ENCODE measurements at regions not wholly inside any gene's neighbourhood (a gene's known extent, or its start where the extent isn't known, plus 50 kb on each side); places are given as distances from the start of the nearest gene placed in this dataset.

- H3K4me3 ChIP-seq (ENCODE audit: low read depth, low read length): no peak overlapping the region
- no peaks in the 10 kb centered on the region for H3K4me1 ChIP-seq
- TF ChIP-seq CTCF (IDR thresholded peaks at IDR 0.05; ENCODE audit: low read depth, low read length): no peak
- H3K27me3 ChIP-seq: no peaks in the 10 kb centered on the region
- no peaks in the 10 kb centered on the region for H3K36me3 ChIP-seq
- no peak for DNase-seq
- no peaks in the 10 kb centered on the region for H3K9me3 ChIP-seq
Measured at GRCh38 chr1:17929224-17929623, 174.1 kb downstream of the ACTL8 start.

GRCh38 chr1:17930635-17931034, 175.5 kb downstream of the ACTL8 start:
- Histone ChIP-seq H3K27me3 (no peaks in the 10 kb centered on the region), H3K4me3 (ENCODE audit: low read depth, low read length) (no peak overlapping the region), H3K36me3 (no peaks in the 10 kb centered on the region), H3K9me3 (no peaks in the 10 kb centered on the region), H3K4me1 (no peaks in the 10 kb centered on the region)
- no peak for DNase-seq
- TF ChIP-seq CTCF (IDR thresholded peaks at IDR 0.05; ENCODE audit: low read depth, low read length): no peak

GRCh38 chr1:17932164-17932563, 175.4 kb upstream of the IGSF21 start:
- Histone ChIP-seq H3K4me3 (ENCODE audit: low read depth, low read length) (no peak overlapping the region), H3K9me3 (no peaks in the 10 kb centered on the region), H3K36me3 (no peaks in the 10 kb centered on the region), H3K27me3 (no peaks in the 10 kb centered on the region), H3K4me1 (no peaks in the 10 kb centered on the region)
- no peak for DNase-seq
- TF ChIP-seq CTCF (IDR thresholded peaks at IDR 0.05; ENCODE audit: low read depth, low read length): no peak

GRCh38 chr1:17933501-17933900, 174.1 kb upstream of the IGSF21 start:
- H3K4me1 ChIP-seq: no peaks in the 10 kb centered on the region
- no peak for TF ChIP-seq CTCF (IDR thresholded peaks at IDR 0.05; ENCODE audit: low read depth, low read length)
- no peaks in the 10 kb centered on the region for H3K9me3 ChIP-seq
- no peaks in the 10 kb centered on the region for H3K36me3 ChIP-seq
- H3K27me3 ChIP-seq: no peaks in the 10 kb centered on the region
- no peak for DNase-seq
- H3K4me3 ChIP-seq (ENCODE audit: low read depth, low read length): no peak overlapping the region

GRCh38 chr1:17933971-17934370, 173.6 kb upstream of the IGSF21 start:
- DNase-seq: peak; percentile 63
- Histone ChIP-seq H3K36me3 (no peaks in the 10 kb centered on the region), H3K9me3 (no peaks in the 10 kb centered on the region), H3K27me3 (no peaks in the 10 kb centered on the region), H3K4me1 (no peaks in the 10 kb centered on the region), H3K4me3 (ENCODE audit: low read depth, low read length) (no peak overlapping the region)
- no peak for TF ChIP-seq CTCF (IDR thresholded peaks at IDR 0.05; ENCODE audit: low read depth, low read length)

GRCh38 chr1:17935230-17935629, 172.4 kb upstream of the IGSF21 start:
- TF ChIP-seq CTCF (IDR thresholded peaks at IDR 0.05; ENCODE audit: low read depth, low read length): no peak
- no peak overlapping the region for H3K4me3 ChIP-seq (ENCODE audit: low read depth, low read length)

More at GRCh38 chr1:17935230-17935629, 172.4 kb upstream of the IGSF21 start:
- DNase-seq: no peak
- no peaks in the 10 kb centered on the region for H3K9me3 ChIP-seq
- no peaks in the 10 kb centered on the region for H3K27me3 ChIP-seq
- H3K36me3 ChIP-seq: no peaks in the 10 kb centered on the region
- no peaks in the 10 kb centered on the region for H3K4me1 ChIP-seq
